HS-5 (cell line): ENCODE measurements at regions not wholly inside any gene's neighbourhood (a gene's known extent, or its start where the extent isn't known, plus 50 kb on each side); places are given as distances from the start of the nearest gene placed in this dataset.
A peak's percentile ranks its signal among the peaks of the same experiment; 100 is the strongest.

Source experiments
- DNase-seq: peaks from one replicate; pipeline ENCODE4 v3.0.0-alpha.2; 2012; ENCODE audit warnings: low read depth

- no peak for DNase-seq
Observed at GRCh38 chr1:192949783-192950182, 109.4 kb downstream of the UCHL5 start.

- no peak for DNase-seq
Observed at GRCh38 chr1:192950926-192951325, 108.2 kb downstream of the UCHL5 start.

DNA sequence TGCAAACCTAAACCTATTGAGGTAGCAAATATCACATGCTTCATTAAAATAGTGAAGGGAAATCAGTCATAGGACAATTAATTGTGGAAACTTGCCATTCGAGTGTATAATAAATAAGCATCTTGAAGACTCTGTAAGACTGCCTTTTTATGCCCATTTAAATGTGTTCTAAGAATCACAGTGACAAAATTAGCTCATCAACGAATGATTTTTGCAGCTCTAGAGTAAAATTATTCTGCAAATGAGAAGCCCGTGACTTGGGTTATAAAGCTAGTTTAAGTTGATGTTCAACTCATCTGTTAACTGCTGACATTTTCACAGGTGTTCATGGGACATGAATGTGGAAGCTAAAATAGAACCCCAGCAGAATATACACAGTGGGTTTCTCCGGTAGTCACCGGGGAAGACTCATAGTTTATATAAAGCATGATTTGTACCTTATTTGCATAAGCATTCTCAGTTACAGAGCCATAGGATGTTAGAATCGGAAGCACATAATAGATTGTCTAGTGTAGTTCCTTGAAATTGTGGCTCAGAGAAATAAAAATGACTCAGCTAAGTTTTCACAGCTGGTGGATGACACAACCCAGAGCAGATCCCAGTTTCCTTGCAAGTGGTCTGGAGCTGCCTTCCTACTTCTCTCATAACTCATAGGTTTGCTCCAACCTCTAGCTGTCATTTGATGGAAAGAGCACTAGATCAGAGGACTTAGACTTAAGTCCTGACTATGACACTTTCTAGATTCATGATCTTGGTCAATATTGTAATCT is 107.3 kb downstream of the UCHL5 start:
- DNase-seq = peak; percentile 74

GRCh38 chr1:192952646-192953045 is 106.5 kb downstream of the UCHL5 start:
- DNase-seq = no peak

- DNase-seq = no peak
Observed at GRCh38 chr1:192954705-192955265, 104.4 kb downstream of the UCHL5 start.

GRCh38 chr1:192958350-192958749 is 100.8 kb downstream of the UCHL5 start:
- no peak for DNase-seq

DNA sequence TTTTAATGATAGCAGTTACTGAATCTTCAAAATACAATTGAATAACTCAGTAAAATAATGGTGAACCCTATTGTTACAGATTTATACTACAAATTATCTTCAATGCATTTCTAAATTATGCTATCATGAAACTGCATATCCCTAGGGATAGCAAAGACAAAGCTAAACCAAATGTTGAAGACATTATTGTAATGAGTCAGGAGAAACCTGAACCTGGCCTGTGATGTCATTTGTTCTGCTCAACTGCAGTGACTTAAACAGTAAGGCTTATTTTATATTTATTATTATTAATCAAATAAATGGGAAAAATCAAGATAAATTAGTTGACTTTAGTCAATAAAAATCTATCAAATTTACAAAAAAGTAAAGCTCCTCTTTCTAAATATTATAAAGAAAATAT is 100.3 kb downstream of the UCHL5 start:
- DNase-seq = peak; percentile 28

DNA sequence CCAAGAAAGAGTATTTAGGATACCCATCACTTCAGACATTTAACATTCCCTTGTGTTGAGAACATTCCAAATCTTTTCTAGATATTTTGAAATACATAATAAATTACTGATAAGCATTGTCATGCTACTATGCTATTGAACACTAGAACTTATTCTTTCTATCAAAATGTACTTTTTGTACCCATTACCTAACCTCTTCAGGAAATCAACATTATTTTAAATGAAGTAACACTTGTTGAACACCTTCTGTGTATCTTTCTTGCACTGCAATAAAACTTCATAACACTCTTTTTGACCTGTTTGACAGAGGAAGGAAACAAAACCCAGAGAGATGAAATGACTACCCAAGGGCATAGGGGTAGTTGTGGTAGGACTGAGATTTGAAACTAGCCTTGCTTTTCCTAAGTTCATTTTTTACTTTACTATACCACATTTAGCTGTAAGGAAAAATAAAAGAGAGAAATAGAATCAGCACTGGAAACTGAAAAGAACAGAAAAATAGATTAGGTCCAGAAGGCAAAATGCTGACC is 99.4 kb downstream of the UCHL5 start:
- no peak for DNase-seq
